ENCODE measurements at regions not wholly inside any gene's neighbourhood (a gene's known extent, or its start where the extent isn't known, plus 50 kb on each side); places are given as distances from the start of the nearest gene placed in this dataset.
A peak's percentile ranks its signal among the peaks of the same experiment; 100 is the strongest.

- DNase-seq (no peak), ATAC-seq (replicated peaks) (no peak)
- peaks cover 6% of the 10 kb centered on the region for H3K36me3 Mint-ChIP-seq (ENCODE audit: insufficient read depth)
- H3K27ac Mint-ChIP-seq = no peak overlapping the region
- H3K4me3 Mint-ChIP-seq = no peak overlapping the region
- no peaks in the 10 kb centered on the region for H3K9me3 Mint-ChIP-seq
- H3K27me3 Mint-ChIP-seq = peaks cover 0 to 8% of the 10 kb centered on the region in 2 donors
- H3K4me1 Mint-ChIP-seq (ENCODE audit: low read depth in 2 of 2) = peaks cover 16 to 19% of the 10 kb centered on the region in 2 donors
Observed at GRCh38 chr21:43364261-43364510, 62.7 kb downstream of the SIK1 start.

DNA sequence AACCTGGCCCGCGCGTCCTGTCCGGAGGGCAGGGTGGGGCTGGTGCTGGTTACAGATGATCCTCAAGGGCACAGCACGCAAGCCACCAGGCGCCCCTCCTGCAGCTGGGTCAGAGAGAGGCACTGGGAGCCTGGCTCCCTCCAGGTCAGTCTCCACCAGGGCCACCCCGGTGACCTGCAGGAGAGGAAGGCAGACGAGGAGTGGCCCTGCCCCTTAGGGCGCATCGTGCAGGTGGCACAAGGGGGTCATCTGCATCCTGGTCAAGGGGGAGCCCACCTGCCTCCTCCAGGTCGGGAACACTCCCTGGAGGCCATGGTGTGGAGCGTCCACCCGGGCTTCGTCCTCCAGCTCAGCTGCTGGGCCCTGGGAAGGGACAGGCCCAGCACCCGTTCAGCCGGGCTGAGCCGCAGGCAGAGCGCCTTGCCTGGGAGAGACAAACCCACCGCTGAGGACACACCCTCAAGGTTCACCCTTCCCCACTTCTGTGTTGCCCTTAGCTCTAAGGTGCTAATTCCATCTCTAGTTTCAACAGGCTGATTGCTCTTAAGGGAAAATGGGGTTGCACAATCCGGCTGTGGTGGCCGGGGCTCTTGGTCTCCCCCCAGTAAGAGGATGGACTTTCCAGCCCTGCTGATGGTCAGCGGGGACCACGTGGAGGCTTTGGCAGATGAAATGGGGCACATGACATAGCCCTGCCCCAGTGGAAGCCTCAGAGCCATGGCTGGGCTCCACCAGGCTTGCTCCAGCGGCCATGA lies 63.2 kb downstream of the SIK1 start:
- no peak overlapping the region for H3K4me3 Mint-ChIP-seq
- DNase-seq (no peak), ATAC-seq (replicated peaks) (no peak)
- peaks cover 6% of the 10 kb centered on the region for H3K36me3 Mint-ChIP-seq (ENCODE audit: insufficient read depth)
- peaks cover 0 to 8% of the 10 kb centered on the region in 2 donors for H3K27me3 Mint-ChIP-seq
- no peaks in the 10 kb centered on the region for H3K9me3 Mint-ChIP-seq
- peak overlapping the region in 1 of 2 donors; percentile 92 for H3K27ac Mint-ChIP-seq
- peaks cover 15 to 19% of the 10 kb centered on the region in 2 donors for H3K4me1 Mint-ChIP-seq (ENCODE audit: low read depth in 2 of 2)

GRCh38 chr21:43362915-43363314 lies 64.0 kb downstream of the SIK1 start:
- ATAC-seq (replicated peaks) (no peak), DNase-seq (no peak)
- Mint-ChIP-seq H3K27ac (peak overlapping the region; percentile 91 to 92), H3K4me1 (ENCODE audit: low read depth in 2 of 2) (peaks cover 15 to 19% of the 10 kb centered on the region in 2 donors), H3K9me3 (no peaks in the 10 kb centered on the region), H3K27me3 (peaks cover 0 to 8% of the 10 kb centered on the region in 2 donors), H3K4me3 (peak overlapping the region; percentile 66 to 69), H3K36me3 (ENCODE audit: insufficient read depth) (peaks cover 6% of the 10 kb centered on the region)

GRCh38 chr21:43362321-43362791 lies 64.6 kb downstream of the SIK1 start:
- H3K9me3 Mint-ChIP-seq = no peaks in the 10 kb centered on the region
- H3K4me1 Mint-ChIP-seq (ENCODE audit: low read depth in 2 of 2) = peaks cover 15 to 19% of the 10 kb centered on the region in 2 donors
- peak overlapping the region; percentile 91 to 92 for H3K27ac Mint-ChIP-seq
- DNase-seq (peak; percentile 78 to 85 (median 84)), ATAC-seq (replicated peaks) (peak; percentile 88)
- H3K27me3 Mint-ChIP-seq = peaks cover 0 to 8% of the 10 kb centered on the region in 2 donors
- H3K4me3 Mint-ChIP-seq = peak overlapping the region; percentile 66 to 69
- peaks cover 6% of the 10 kb centered on the region for H3K36me3 Mint-ChIP-seq (ENCODE audit: insufficient read depth)

DNA sequence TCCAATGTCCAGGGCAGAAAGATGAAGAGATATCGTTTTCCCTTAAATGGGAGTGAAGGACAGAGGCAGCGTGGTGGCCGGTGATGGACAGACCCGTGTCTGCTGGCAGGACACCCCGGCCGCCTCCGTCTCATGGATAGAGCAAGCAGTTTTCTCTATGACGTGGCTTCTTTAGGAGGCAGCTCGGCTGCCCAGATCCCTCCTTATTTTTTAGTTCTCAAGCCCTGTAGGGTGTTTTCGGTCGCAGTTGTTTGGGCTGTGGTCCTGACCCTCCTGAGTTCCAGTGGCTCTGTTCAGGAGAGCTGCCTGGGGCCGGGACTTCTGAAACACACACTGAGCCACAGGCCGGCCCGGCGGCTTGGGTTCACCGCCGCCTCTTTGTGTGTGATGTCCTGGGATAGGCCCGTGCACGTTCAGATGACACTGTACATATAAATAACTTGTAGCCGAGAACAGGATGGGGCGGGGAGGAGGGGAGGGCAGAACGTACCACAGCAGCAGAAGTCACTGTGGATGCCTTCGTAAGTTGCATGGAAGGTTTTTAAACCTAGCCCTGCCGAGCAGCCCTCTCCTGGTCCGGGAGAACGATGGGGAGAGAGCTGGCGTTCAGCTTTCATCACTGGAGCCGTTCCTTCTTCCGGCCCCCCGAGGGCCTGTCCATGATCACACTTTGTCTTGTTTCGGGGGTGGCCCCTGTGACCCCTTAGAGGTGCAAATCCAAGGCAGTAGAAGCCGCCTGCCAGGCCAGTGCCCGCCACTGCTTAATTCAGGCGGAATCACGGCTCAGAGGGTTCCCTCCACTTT lies 65.2 kb downstream of the SIK1 start:
- Mint-ChIP-seq H3K36me3 (ENCODE audit: insufficient read depth) (peaks cover 6% of the 10 kb centered on the region), H3K9me3 (no peaks in the 10 kb centered on the region), H3K27ac (peak overlapping the region; percentile 91 to 92), H3K4me1 (ENCODE audit: low read depth in 2 of 2) (peaks cover 15 to 19% of the 10 kb centered on the region in 2 donors), H3K27me3 (peaks cover 0 to 8% of the 10 kb centered on the region in 2 donors), H3K4me3 (peak overlapping the region; percentile 66 to 69)
- ATAC-seq (replicated peaks) = peak; percentile 66
- DNase-seq = peak in 2 of 3 experiments; percentile 39

DNA sequence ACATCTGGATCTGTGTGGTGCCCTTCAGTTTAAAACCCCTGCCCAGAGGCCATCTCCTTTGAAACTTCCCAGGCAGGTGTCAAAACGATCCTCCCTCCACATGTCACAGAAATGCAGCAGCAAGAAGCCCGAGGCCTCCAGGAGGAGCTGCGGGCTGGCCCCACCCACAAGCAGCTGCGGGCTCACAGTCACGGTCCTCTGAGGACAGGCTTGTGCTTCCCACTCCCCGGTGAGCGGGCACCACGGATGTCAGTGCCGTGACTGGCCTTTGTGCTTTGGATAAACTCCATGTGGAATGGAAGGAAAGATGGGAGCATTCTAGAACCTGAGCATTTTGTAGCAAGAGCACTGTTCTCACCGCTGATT lies 65.8 kb downstream of the SIK1 start:
- DNase-seq = no peak
- no peak for ATAC-seq (replicated peaks)
- Mint-ChIP-seq H3K36me3 (ENCODE audit: insufficient read depth) (peaks cover 6% of the 10 kb centered on the region), H3K9me3 (no peaks in the 10 kb centered on the region), H3K27me3 (peaks cover 0 to 8% of the 10 kb centered on the region in 2 donors), H3K4me1 (ENCODE audit: low read depth in 2 of 2) (peaks cover 15 to 19% of the 10 kb centered on the region in 2 donors), H3K27ac (peak overlapping the region; percentile 91 to 92), H3K4me3 (peak overlapping the region; percentile 66 to 69)

DNA sequence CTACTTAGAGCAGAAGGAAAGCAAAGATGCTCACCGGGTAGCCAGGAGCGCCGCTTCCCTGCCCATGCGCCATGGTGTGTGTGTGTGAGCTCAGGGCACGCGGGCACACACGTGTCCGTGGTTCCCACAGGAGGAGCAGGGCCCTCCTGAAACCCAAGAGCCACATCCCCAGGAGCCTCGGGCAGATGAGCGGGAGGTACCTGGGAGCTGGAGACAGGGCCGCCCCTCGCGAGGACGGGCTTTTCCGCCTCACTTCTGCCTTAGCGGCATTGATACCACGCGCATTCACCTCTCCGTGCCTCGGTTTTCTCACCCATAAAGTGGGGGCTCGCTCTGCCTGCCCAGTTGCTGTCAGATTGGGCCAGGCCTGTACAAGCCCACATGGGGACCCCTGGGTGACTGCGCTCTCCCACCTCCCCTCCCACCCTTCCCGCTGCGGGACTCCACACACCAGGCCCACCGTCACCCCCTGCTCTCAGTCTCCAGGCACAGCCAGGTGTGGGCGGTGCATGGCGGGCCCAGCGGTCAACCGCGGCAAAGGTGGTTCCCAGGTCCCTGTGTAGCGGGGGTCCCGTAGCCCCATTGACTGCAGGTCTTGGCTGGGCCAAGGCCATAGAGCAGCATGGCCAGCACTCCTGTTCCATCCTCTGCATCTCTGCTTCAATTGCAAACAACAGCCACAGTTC lies 66.3 kb downstream of the SIK1 start:
- H3K4me1 Mint-ChIP-seq (ENCODE audit: low read depth in 2 of 2) = peaks cover 15 to 19% of the 10 kb centered on the region in 2 donors
- H3K36me3 Mint-ChIP-seq (ENCODE audit: insufficient read depth) = peaks cover 6% of the 10 kb centered on the region
- H3K4me3 Mint-ChIP-seq = peak overlapping the region in 1 of 2 donors; percentile 66
- DNase-seq = no peak
- ATAC-seq (replicated peaks) = no peak
- H3K27ac Mint-ChIP-seq = peak overlapping the region in 1 of 2 donors; percentile 92
- peaks cover 0 to 8% of the 10 kb centered on the region in 2 donors for H3K27me3 Mint-ChIP-seq
- H3K9me3 Mint-ChIP-seq = no peaks in the 10 kb centered on the region

DNA sequence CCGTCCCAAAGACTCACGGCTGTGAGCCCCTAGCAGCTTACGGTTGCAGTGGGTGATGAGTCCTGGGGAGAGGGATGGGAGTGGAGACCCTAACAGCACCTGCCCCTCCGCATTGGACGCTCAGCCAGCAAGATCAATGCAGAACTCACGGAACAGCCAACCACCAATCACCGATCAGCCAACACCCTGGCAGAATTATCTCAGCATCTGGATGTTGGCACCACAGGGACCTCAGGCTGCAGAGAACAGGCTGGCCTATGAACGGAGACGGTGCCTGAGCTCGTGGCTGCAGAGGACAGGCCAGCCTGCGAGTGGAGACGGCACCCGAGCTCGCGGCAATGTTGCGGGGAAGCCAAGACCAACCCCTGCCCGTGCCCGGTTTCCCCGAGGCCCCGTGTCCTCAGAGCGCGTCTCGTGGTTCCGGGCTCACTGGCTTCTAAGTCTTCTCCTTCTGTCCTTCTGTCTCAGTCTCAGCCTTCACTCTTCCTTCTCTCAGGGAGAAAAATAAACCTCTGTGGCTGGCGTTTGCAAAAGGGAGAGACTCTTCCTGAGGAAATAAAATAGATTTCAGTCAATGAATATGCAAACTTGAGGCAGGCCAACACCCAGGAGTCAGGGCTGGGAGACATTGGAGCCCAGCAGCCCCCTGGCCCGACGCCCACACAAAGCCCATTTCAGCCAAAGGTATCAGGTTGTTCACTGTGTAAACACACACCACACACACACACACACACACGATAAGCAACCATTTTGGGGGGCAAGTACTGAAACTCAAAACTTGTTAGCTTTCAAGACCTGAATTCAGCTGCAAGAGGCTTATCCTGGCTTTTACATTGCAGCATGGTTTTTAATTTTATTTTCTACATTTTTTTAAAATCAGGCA lies 67.8 kb downstream of the SIK1 start:
- H3K36me3 Mint-ChIP-seq (ENCODE audit: insufficient read depth) = peaks cover 6% of the 10 kb centered on the region
- DNase-seq (no peak), ATAC-seq (replicated peaks) (no peak)
- no peaks in the 10 kb centered on the region for H3K9me3 Mint-ChIP-seq
- peaks cover 15 to 19% of the 10 kb centered on the region in 2 donors for H3K4me1 Mint-ChIP-seq (ENCODE audit: low read depth in 2 of 2)
- H3K27ac Mint-ChIP-seq = peak overlapping the region; percentile 41 to 44
- H3K4me3 Mint-ChIP-seq = no peak overlapping the region
- peaks cover 0 to 8% of the 10 kb centered on the region in 2 donors for H3K27me3 Mint-ChIP-seq

DNA sequence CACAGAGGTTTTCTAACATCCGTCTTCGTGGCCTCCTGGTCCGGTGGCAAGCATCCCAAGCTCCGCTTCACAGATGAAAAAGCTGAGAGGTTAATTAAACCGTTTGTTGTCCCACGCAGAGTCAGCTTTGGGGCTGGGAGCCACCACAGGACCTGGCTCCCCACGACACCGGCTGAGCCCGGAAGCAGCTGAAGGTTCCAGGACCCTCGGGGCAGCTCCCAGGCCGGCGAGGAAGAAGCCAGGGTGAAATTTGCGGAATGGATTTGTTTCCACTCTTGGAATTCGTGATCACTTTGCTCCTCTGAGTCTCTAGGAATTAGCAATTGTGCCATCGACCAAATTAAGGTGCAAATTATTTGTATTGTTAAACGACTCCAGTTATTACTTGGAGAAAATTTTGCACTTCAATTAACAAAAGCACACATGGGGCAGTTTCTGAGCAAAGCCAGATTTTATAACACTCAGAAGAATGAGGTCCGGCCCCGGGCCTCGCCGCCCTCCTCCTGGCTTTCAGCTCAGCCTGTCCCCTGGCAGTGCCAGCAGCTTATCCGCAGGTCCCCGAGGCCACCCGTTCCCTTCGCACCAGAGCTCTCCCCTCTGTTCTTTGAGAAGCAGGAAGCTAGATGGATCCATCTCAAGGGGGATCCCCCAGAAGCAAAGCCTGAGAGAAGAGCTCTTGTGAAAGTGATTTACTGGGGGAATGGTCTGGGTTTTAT lies 69.1 kb downstream of the SIK1 start:
- Mint-ChIP-seq H3K36me3 (ENCODE audit: insufficient read depth) (peaks cover 7% of the 10 kb centered on the region), H3K27me3 (peaks cover 0 to 7% of the 10 kb centered on the region in 2 donors), H3K4me3 (no peak overlapping the region), H3K4me1 (ENCODE audit: low read depth in 2 of 2) (peaks cover 15 to 16% of the 10 kb centered on the region in 2 donors), H3K9me3 (no peaks in the 10 kb centered on the region), H3K27ac (peak overlapping the region in 1 of 2 donors; percentile 41)
- DNase-seq (no peak), ATAC-seq (replicated peaks) (no peak)

DNA sequence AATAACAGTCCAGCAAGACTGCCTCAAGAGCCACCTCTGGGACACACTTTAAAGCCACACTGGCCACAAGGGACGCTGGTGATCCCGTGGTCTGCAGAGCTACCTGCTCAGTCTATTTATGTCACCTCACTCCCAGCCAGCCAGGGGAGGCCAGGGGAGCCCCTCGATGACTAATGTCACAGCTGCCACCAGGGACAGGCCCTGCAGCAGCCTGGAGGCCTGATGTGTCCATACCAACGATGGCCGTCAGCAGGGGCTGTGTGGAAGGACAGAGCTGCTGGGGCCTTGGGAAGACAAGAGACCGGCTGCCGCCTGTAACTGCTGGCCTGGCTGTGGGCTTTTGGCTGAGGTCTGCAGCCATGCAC lies 71.0 kb downstream of the SIK1 start:
- DNase-seq = no peak
- Mint-ChIP-seq H3K4me3 (no peak overlapping the region), H3K36me3 (ENCODE audit: insufficient read depth) (peaks cover 3% of the 10 kb centered on the region), H3K9me3 (no peaks in the 10 kb centered on the region), H3K27ac (no peak overlapping the region), H3K27me3 (no peaks in the 10 kb centered on the region), H3K4me1 (ENCODE audit: low read depth in 2 of 2) (peaks cover 0 to 3% of the 10 kb centered on the region in 2 donors)
- peak; percentile 25 for ATAC-seq (replicated peaks)

DNA sequence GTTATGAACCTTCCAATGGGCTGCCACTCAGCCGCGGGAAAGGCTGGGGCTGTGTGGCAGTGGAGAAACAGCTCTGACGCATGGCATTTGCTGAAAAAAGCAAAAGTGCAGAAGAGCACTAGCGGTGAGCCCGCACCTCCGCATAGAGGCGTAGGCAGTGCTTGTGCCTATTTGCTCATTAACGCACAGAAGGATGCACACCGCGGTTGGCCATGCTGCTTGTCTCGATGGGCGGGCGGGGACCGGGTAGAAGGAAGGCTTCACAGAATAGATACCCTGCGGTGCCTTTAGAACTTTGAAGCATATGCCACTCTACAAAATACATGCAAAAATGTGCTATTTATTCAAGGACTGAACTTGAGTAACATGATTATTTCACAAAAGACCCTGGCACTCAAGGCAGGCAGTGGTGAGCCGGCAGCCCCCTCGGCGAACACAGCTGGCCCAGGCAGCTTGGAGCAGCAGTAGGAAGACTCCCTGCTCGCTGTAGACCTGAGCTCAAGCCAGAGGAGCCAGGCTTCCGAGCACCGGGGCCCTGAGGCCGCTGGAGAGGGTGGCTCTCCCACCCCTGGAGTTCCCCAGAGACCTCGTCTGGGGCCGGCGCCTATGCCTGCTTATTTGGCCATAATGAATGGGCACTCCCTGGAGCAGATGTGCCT lies 71.5 kb downstream of the SIK1 start:
- Mint-ChIP-seq H3K4me1 (ENCODE audit: low read depth in 2 of 2) (peaks cover 0 to 3% of the 10 kb centered on the region in 2 donors), H3K36me3 (ENCODE audit: insufficient read depth) (peaks cover 3% of the 10 kb centered on the region), H3K27me3 (no peaks in the 10 kb centered on the region), H3K9me3 (no peaks in the 10 kb centered on the region), H3K4me3 (no peak overlapping the region), H3K27ac (no peak overlapping the region)
- no peak for DNase-seq
- no peak for ATAC-seq (replicated peaks)

DNA sequence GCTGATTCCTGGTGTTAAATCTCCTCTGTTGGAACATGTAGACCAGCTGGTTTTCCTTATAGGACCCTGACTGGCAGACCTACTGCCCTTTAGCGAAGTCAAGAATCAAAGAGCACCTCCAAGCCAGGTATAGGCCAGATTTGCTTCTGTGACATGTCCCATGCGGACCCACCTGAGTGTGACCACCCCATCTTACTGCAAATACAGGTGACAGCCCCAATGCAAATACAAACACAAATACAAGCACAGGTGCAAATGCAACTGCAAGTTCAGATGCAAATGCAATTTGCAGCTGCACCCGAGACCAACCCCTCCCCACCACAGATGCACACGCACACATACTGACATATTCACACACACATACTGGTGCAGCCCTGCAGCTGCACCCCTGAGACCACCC lies 72.3 kb downstream of the SIK1 start:
- Mint-ChIP-seq H3K9me3 (no peaks in the 10 kb centered on the region), H3K4me1 (ENCODE audit: low read depth in 2 of 2) (peaks cover 0 to 3% of the 10 kb centered on the region in 2 donors), H3K36me3 (ENCODE audit: insufficient read depth) (peaks cover 3% of the 10 kb centered on the region), H3K27me3 (no peaks in the 10 kb centered on the region), H3K27ac (no peak overlapping the region), H3K4me3 (no peak overlapping the region)
- no peak for ATAC-seq (replicated peaks)
- no peak for DNase-seq
